Transverse colon (tissue), 4 donors: ENCODE measurements at regions not wholly inside any gene's neighbourhood (a gene's known extent, or its start where the extent isn't known, plus 50 kb on each side); places are given as distances from the start of the nearest gene placed in this dataset.

Experiments
- EP300 ChIP-seq: sonication (generic); formaldehyde crosslinking; IDR thresholded peaks from one replicate; pipeline ENCODE4 v1.6.1; 2017; ENCODE audit warnings: antibody characterized with exemption, low read depth
- POLR2A ChIP-seq: fragments of 450-650 bp; IDR thresholded peaks from one replicate; pipeline ENCODE4 v1.6.1; 2016; ENCODE audit warnings: antibody characterized with exemption, mild to moderate bottlenecking, moderate library complexity
- POLR2AphosphoS5 ChIP-seq, 3 donors: sonication (generic); formaldehyde crosslinking; IDR thresholded peaks; one replicate each; pipeline ENCODE4 v1.6.1; 2016; ENCODE audit warnings: antibody characterized with exemption in 3 of 3
- TF ChIP-seq, protein P1 (sequence below), 5 experiments: fragments of 200-600 bp in 3 of 5; fragments of 450-650 bp in 2 of 5; sonication (generic) in 3 of 5; IDR thresholded peaks; 1 replicate in 2 of 5; 2 replicates in 3 of 5; pipeline ENCODE4 v1.5.1; 2016 to 2017; ENCODE audit warnings: antibody characterized with exemption in 5 of 5, inconsistent platforms in 3 of 5, mild to moderate bottlenecking in 2 of 5, moderate library complexity in 1 of 5

DNA sequence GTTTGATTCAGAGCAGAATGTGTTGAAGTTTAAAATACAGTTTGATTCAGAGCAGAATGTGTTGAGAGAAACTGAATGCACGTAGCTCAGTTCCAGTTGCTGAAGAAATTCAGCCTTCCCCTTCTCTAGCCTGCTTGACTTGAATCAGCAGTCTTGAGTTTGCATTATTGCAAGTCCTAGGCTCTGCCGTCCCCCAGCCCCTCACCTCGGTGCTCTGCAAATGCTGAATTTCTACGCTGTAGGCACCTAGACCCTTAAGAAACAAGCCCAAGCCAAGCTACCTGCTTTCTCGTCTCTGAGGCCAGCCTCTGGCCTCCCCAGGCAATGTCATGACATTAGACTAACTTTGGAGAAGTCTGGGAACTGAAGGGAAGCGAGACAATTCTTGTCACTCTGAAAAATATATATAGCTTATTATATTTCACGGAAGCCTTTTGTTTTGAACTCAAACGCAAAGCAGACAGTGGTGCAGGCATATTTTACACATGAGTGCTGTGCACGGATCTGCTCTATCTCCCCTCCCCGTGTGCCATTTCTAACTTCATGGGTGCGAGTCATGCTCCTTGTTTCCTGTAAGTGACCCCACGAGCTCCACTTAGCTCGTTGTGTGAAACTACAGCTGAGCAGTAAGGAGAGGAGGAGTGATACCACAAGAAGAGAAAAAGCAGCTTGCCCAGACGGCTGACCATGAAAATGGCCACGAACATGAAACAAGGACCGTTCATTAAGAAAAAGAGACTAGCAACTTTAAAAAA, 71.4 kb upstream of the DUSP22 start:
- TF ChIP-seq, protein P1, sequence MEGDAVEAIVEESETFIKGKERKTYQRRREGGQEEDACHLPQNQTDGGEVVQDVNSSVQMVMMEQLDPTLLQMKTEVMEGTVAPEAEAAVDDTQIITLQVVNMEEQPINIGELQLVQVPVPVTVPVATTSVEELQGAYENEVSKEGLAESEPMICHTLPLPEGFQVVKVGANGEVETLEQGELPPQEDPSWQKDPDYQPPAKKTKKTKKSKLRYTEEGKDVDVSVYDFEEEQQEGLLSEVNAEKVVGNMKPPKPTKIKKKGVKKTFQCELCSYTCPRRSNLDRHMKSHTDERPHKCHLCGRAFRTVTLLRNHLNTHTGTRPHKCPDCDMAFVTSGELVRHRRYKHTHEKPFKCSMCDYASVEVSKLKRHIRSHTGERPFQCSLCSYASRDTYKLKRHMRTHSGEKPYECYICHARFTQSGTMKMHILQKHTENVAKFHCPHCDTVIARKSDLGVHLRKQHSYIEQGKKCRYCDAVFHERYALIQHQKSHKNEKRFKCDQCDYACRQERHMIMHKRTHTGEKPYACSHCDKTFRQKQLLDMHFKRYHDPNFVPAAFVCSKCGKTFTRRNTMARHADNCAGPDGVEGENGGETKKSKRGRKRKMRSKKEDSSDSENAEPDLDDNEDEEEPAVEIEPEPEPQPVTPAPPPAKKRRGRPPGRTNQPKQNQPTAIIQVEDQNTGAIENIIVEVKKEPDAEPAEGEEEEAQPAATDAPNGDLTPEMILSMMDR (IDR thresholded peaks at IDR 0.05): no peak
- TF ChIP-seq POLR2A (no peak), POLR2AphosphoS5 (IDR thresholded peaks at IDR 0.05) (no peak), EP300 (no peak)
